Panc1 (cell line): ENCODE measurements at regions not wholly inside any gene's neighbourhood (a gene's known extent, or its start where the extent isn't known, plus 50 kb on each side); places are given as distances from the start of the nearest gene placed in this dataset.

Source experiments
- ATAC-seq: fragments of 200-7000 bp; cut with Tn5 transposase; 2 replicates; pipeline ENCODE4 v1.9.1; 2020; ENCODE audit warnings: mild to moderate bottlenecking, moderate library complexity
- BruUV-seq: library from RNA; stranded (reverse); fragments of 400-500 nt; replicated peaks from 2 replicates; lab custom pipeline; 2021; lab: Mats Ljungman, UMichigan
- CTCF ChIA-PET: fragments of 300-600 bp; sonication (Branson Sonifier 250); formaldehyde crosslinking; loops from one replicate; lab custom pipeline; 2022; ENCODE audit warnings: antibody characterized with exemption; lab: Charles Lee
- POLR2A ChIA-PET: fragments of 300-600 bp; sonication (Branson Sonifier 250); formaldehyde crosslinking; loops from one replicate; lab custom pipeline; 2022; ENCODE audit warnings: antibody characterized with exemption; lab: Charles Lee
- DNase-seq: peaks from one replicate; pipeline ENCODE4 v3.0.0-alpha.2; 2010; ENCODE audit warnings: low read depth, low spot score
- H3K27ac ChIP-seq: 2 replicates; pipeline ENCODE4 v1.5.1; 2011; ENCODE audit warnings: mild to moderate bottlenecking, low read length, inconsistent platforms
- H3K27me3 ChIP-seq: fragments of 200-500 bp; sonication (Bioruptor generic); 2 replicates; pipeline ENCODE4 v1.6.0; 2014; ENCODE audit warnings: low read length, inconsistent platforms; ENCODE audit not compliant: control insufficient read depth, insufficient read depth
- H3K36me3 ChIP-seq: fragments of 200-500 bp; sonication (Bioruptor generic); 2 replicates; pipeline ENCODE4 v1.5.1; 2014; ENCODE audit warnings: inconsistent platforms, mild to moderate bottlenecking, low read length, moderate library complexity; ENCODE audit not compliant: control insufficient read depth, insufficient read depth
- H3K4me1 ChIP-seq: 2 replicates; pipeline ENCODE4 v1.5.1; 2011; ENCODE audit warnings: inconsistent platforms, mild to moderate bottlenecking, low read length, moderate library complexity; ENCODE audit not compliant: control insufficient read depth, insufficient read depth
- H3K4me3 ChIP-seq, 2 experiments: 2 replicates each; pipeline ENCODE4 v1.5.1; 2011 to 2012; ENCODE audit warnings: low read depth in 2 of 2, low read length in 2 of 2, mild to moderate bottlenecking in 2 of 2, inconsistent platforms in 1 of 2, moderate library complexity in 1 of 2
- H3K9me3 ChIP-seq: fragments of 200-500 bp; sonication (Bioruptor generic); 2 replicates; pipeline ENCODE4 v1.5.1; 2014; ENCODE audit warnings: low read depth, mild to moderate bottlenecking, inconsistent platforms, low read length, moderate library complexity; ENCODE audit not compliant: control insufficient read depth, insufficient read depth
- CTCF ChIP-seq: fragments of 450-650 bp; IDR thresholded peaks from 2 replicates; pipeline ENCODE4 v1.5.1; 2017; ENCODE audit warnings: mild to moderate bottlenecking
- POLR2AphosphoS5 ChIP-seq: IDR thresholded peaks from 2 replicates; pipeline ENCODE4 v1.6.1; 2012; ENCODE audit warnings: mild to moderate bottlenecking, low read depth, low read length, moderate library complexity
- REST ChIP-seq, 2 experiments: IDR thresholded peaks; 2 replicates each; pipeline ENCODE4 v1.6.1; 2011 to 2012; ENCODE audit warnings: low read depth in 2 of 2, control low read depth in 1 of 2, low read length in 1 of 2, mild to moderate bottlenecking in 1 of 2, moderate library complexity in 1 of 2; ENCODE audit not compliant: insufficient read depth in 1 of 2
- SIN3A ChIP-seq: IDR thresholded peaks from 2 replicates; pipeline ENCODE4 v1.6.1; 2012; ENCODE audit warnings: low read depth, mild to moderate bottlenecking, low read length, moderate library complexity, borderline replicate concordance; ENCODE audit not compliant: insufficient read depth
- TCF7L2 ChIP-seq: IDR thresholded peaks from 2 replicates; pipeline ENCODE4 v1.6.1; 2011; ENCODE audit warnings: mild to moderate bottlenecking, low read depth, low read length, inconsistent platforms
- in situ Hi-C: cut with HindIII; loops from 2 replicates; pipeline ENCODE4 v1.10.0; 2016; ENCODE audit warnings: low sequenced_read_pairs, low pct_unique_long_range_greater_than_20kb
- intact Hi-C: fragments of 100-400 bp; cut with micrococcal nuclease; formaldehyde crosslinking; loops from one replicate; pipeline ENCODE4 v1.10.0; 2022; ENCODE audit not compliant: unreplicated experiment

- CTCF ChIA-PET, result no interaction called here
- H3K9me3 ChIP-seq, result no peaks in the 10 kb centered on the region
- no TSS peak for BruUV-seq
- intact Hi-C loops (no loop called here), in situ Hi-C loops (no loop called here)
- no peaks in the 10 kb centered on the region for H3K4me1 ChIP-seq
- TF ChIP-seq POLR2AphosphoS5 (no peak), SIN3A (no peak), REST (IDR thresholded peaks at IDR 0.05; ENCODE audit: insufficient read depth in 1 of 2, low read depth in 2 of 2, low read length in 1 of 2) (no peak), TCF7L2 (no peak), CTCF (no peak)
- no peak overlapping the region for H3K27ac ChIP-seq
- no peaks in the 10 kb centered on the region for H3K27me3 ChIP-seq
- no peaks in the 10 kb centered on the region for H3K36me3 ChIP-seq
- DNase-seq, result no peak
- no peak for ATAC-seq
- H3K4me3 ChIP-seq, result no peak overlapping the region
- POLR2A ChIA-PET, result no interaction called here
Observed at GRCh38 chr1:95876276-95876675, 642.3 kb downstream of the RWDD3 start.

GRCh38 chr1:95879498-95880050 lies 645.6 kb downstream of the RWDD3 start:
- ATAC-seq, result no peak
- intact Hi-C loops, result no loop called here
- POLR2A ChIA-PET, result interaction anchor here (0.7 kb wide), 1 partner anchor 447 kb away, joined by 6 read pairs; no protein-coding TSS in a partner anchor
- DNase-seq, result no peak
- no peaks in the 10 kb centered on the region for H3K9me3 ChIP-seq
- TF ChIP-seq CTCF (no peak), POLR2AphosphoS5 (no peak), TCF7L2 (no peak), SIN3A (no peak), REST (IDR thresholded peaks at IDR 0.05; ENCODE audit: insufficient read depth in 1 of 2, low read depth in 2 of 2, low read length in 1 of 2) (no peak)
- CTCF ChIA-PET, result no interaction called here
- no peak overlapping the region for H3K4me3 ChIP-seq
- H3K4me1 ChIP-seq, result no peaks in the 10 kb centered on the region
- H3K27me3 ChIP-seq, result no peaks in the 10 kb centered on the region
- in situ Hi-C loops, result no loop called here
- no peaks in the 10 kb centered on the region for H3K36me3 ChIP-seq
- no TSS peak for BruUV-seq
- no peak overlapping the region for H3K27ac ChIP-seq
